ENCODE measurements at regions not wholly inside any gene's neighbourhood (a gene's known extent, or its start where the extent isn't known, plus 50 kb on each side); places are given as distances from the start of the nearest gene placed in this dataset.

DNA sequence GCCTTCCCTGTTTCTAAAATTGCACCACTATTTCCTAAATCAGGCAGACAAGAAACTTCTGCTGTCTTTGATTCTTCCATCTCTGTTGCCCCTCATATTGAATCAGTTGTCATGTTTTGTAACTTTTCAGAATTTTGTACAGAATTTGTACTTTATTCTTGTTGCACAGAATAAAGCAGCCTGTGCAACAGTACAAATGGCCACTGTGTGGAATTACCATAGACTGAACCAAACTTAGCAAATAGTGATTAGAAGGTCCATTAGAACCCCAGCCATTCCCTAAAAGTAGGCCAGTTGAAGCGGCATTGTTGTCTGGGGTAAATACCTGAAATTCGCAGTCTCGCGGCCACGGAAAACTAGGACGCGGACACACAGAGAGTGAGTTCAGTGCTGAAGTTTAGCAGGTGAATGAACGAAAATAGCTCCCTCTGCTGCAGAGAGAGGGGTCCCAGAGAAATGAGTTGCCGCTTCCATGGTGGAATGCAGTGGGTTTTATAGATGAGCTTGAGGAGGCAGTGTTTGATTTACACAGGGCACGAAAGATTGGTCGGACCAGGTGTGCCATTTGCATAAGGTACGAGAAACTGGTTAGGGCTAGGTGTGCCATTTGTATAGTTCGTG lies 71.8 kb downstream of the C4orf33 start:
- no peak for DNase-seq (ENCODE audit: low read depth in 3 of 3)

DNA sequence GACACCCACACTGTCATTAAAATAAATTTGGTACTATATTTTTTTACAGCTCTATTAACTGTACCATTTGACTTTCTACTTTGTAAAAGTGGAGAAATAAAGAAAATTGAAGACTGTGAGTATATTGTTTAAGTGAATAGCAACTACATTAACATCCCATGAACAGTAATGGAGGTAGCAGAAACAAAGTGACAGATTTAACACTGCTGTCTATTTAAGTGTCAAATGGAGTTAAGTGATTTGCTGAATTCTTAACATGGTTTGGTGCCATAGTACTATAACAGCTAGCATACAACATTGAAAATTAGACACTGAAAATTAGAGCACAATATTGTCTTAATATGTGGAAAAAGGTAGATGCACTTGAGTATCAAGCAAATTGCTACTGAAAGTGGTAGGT lies 76.2 kb downstream of the C4orf33 start:
- DNase-seq (ENCODE audit: low read depth in 3 of 3): no peak

DNA sequence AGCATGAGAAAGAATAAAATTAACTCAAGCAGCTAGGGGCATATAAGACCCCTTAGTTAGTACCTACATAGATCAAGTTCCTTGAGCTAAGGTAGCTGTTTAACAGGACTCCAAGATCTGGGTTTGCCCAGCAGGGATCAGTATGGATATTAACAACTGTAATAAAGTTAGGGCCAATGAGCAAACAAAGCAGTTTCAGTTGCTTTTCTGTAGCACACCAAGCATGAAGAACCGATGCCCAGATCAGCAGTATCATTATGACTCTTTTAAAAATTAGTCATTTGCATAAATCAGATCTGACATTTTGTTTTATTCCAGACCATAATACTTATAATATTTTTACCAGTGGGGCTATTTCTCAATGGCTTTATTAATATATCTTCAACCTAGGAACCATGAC lies 80.9 kb downstream of the C4orf33 start:
- DNase-seq (ENCODE audit: low read depth in 3 of 3): no peak

DNA sequence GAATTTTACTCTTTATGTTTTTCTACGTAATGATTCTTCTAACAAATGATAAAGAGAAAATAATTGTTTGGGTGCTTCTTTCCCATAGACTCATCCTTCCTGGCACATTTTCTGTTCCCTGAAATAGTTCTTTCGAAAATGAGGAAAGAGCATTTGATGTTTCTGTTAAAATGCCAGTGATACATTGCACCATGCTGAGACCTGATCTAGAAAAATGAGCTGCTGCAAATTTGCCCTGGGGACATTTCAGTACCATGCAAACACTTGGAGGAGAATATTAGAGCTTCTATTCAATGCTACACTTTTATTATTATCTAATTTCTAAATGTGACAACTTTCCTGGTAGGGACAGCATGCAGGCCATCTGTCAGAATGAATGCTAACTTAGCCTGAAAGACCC lies 83.3 kb downstream of the C4orf33 start:
- DNase-seq (ENCODE audit: low read depth in 3 of 3): no peak

DNA sequence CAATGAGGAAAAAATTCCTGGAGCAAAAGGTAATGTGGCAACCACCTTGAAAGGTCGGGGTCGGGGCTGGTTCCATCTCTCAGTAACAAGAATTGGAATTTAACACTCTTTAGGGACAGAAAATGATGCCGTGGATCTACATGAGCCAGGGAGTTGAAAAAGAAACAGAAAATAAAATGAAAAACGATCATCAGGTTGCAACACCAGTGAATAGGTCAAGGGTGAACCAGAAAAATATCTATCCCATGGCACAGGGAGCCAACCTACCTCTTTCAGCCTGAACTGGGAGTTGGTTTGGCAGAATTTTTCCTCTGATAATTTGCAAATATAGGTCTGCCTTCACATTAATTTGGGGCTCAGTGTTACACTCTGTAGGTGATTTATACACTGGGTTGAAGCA lies 93.7 kb downstream of the C4orf33 start:
- DNase-seq (ENCODE audit: low read depth in 3 of 3): no peak

DNA sequence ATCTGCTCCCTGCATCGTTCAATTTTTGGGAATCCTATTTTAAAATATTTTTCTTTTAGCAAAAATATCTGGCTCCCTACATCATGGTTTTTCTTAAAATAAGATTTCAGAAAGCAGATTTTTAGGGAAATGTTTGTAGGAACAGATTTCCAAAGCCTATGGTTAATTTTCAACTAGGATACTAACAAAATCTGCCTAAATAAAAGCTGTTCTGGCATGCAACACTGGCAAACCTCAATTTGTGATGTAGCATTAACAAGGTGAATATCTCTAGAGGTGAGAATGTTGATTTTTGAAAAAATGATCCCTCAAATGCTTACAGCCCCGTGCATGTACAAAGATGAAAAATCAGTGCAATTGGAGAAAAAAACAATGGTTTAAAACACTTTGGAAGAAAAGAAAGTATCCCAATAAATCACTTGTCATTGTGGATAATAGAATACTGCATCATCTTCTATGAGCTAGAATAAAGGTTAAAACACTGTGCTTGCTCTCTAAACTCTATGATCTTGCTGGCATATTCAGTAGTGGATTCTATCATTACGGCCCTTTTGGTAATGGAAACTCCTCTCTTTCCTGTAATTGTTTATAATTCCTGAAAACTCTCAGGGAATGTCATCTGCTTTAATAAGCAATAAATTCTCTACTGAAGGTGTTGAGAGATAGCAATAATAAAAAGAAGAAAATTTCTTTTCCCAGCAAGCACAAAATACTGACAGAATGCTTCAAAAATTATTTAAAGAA lies 97.6 kb downstream of the C4orf33 start:
- no peak for DNase-seq (ENCODE audit: low read depth in 3 of 3)

DNA sequence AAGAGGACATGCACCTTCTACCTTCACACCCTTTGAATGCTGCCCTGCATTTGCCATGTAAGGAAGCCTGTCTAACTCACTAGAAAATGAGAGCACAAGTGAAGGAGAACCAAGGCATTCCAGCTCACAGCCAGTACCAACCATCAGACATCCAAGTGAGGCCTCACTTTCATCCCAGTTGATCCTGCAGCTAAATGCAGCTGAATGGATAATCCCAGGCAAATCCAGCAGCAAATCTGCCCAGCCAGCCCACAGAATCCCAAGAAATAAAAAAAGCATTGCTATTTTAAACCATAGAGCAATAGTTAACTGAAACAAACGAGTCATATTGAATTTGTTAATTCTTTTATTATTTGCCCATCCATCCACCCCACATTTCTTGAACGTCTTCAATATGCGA lies 112.5 kb downstream of the C4orf33 start:
- DNase-seq (ENCODE audit: low read depth in 3 of 3): no peak

DNA sequence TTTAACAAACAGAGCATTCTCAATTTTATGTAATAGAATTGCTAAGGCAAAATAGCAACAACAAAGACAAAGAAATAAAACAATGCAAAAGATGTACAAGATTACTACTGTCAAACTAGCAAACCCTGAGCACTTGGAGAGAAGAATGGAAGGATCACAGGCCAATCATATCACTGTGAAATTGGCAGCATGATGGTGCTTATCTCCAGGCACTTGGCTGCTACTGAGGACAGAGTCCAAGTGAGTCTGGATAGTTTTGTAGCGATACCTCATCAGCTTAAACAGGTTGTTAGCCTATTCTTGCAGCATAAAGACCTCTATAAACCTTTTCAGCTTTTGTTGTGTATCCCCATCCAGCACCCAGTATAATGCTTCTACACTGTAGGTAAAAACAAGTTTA lies 117.7 kb downstream of the C4orf33 start:
- no peak for DNase-seq (ENCODE audit: low read depth in 3 of 3)

DNA sequence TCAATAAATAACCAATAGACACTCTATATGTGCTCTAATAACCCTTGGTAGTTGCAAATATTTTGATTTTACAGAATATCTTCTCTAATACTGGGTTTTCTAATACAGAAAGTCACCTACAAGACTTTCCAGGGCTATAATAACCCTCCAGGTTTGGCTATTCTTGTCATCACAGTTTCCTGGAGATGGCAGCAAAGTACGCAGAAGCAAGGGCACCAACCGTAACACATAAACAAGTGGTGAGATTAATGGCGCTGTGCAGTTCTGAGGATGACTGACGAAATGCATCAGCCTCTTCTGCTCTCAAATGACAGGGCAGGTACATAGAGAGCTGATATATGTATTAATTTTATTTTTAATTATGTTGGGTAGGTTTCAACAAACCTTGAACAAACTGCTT lies 122.4 kb downstream of the C4orf33 start:
- no peak for DNase-seq (ENCODE audit: low read depth in 3 of 3)

DNA sequence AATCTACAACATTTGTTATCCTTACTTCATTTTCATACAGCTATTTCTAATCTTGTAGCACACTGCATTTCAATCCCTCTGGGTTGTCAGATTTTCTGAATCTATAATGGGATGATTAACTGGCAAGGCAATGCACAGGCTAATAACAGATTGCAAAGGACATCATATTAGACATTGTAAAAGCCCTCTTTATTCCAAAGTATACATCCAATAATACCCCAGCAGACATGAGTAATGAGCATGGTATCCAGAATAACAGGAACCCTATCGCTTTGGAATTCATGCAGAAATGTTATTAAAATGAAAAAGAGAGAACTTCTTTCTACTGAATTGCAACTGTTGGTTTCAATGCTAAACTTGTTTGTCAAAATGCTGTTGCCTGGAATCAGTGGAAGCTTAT lies 122.9 kb downstream of the C4orf33 start:
- DNase-seq (ENCODE audit: low read depth in 3 of 3): no peak

DNA sequence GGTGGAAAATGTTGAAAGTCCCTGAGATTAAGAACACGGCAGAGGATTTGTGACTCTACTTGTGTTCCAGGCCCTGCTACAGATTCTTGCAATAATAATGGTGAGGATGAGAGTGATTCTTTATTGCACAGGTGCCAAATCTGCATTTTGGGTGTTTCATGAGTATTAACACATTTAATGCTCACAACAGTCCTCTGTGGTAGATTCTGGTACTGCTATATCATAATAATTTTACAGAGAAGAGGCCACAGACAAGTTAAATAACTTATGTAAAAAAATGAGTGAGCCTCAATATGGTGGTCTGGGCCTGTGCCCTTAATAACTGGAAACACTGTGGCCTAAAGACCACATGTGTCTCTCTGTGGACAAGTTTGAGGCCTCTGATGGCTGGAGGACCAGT lies 124.3 kb downstream of the C4orf33 start:
- no peak for DNase-seq (ENCODE audit: low read depth in 3 of 3)

DNA sequence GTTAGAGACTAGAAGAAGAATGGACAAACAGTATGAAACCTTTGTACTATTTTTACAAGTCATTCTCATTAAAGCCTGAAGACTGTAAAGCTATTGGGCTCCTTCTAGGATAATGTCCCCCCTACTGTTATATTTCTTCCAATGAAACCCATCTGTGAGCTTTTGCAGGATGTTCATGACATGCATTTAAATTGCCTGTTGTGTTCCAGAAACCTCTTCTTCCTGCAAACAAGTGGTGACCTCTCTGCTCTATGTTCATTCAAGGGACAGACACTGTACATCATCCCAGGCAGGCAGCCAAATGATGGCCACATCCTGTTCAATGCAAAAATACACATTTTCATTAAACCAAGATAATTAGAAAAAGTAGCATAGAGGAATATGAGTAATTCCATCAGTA lies 128.0 kb downstream of the C4orf33 start:
- no peak for DNase-seq (ENCODE audit: low read depth in 3 of 3)

DNA sequence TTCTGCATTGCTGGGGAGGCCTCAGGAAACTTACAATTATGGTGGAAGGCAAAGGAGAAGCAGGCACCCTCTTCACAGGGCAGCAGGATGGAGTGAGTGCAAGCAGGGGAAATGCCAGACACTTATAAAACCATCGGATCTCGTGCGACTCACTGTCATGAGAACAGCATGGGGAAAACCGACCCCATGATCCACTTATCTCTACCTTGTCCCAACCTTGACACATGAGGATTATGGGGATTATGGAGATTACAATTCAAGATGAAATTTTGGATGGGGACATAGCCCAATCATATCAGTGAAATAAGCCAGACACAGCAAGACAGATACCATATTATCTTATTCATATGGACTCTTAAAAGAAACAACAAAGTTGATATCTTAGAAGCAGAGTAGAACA lies 134.9 kb downstream of the C4orf33 start:
- DNase-seq (ENCODE audit: low read depth in 3 of 3): no peak

DNA sequence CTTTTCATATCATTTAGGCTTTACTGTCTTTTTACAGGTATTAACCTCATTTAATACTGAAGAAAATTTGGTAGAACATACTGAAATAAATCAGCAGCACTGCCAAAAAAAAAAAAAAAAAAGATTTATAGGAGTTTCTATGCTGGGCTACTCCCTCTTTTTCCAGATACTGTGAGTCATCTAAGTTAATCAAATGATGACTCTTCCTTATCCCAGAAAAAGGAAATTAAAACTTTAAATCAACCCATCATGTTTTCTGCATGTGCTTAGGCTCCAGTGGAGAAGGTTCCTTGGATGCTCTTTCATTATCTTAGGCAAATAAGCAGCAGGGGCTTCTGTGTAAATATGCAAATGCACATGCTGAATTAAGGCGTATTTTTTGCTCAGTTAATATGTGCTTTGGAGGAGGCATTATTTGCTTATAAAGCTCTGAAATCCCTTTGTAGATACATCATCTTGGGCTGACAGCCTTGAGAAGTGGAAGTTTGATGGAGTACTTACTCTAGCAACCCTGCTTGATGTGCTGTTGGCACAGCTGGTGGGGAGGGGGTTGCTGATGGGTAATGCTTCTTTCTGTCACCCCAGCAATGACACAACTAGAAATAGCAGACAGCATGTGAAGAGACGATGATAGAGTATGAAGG lies 136.1 kb downstream of the C4orf33 start:
- no peak for DNase-seq (ENCODE audit: low read depth in 3 of 3)

DNA sequence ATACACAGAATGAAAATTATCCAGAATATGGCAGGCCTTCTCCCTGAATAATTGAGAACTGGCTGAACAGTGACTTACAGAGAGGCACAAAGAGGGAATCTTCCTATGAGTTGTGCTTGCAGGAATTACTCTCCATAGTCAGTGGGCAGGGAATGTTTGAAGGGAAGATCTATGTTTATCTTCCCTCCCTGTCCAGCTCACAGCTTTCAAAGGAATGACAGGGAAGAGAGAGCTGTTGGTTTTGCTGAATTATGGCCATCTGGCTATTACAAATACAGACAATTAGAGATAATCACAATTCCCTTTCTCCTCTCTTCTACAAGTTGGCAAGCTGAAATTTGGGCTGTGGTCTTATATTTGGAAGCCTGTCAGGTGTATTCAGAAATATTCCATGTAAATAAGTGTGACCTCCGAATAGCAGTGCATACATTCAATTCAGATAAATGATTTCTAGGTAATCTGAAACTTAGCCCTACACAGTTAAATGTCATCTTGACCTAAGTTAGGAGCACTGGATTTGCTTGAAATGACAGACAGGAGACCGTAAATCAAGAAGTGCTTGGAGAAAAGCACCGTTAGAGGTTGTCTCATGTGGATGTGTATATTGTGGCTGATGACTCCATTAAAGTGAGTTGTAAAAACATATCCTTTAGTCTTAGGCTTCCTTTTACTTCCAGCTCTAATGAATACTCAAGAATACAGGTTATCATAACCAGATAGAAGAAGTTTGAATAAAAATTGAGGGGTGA lies 136.8 kb downstream of the C4orf33 start:
- no peak for DNase-seq (ENCODE audit: low read depth in 3 of 3)

DNA sequence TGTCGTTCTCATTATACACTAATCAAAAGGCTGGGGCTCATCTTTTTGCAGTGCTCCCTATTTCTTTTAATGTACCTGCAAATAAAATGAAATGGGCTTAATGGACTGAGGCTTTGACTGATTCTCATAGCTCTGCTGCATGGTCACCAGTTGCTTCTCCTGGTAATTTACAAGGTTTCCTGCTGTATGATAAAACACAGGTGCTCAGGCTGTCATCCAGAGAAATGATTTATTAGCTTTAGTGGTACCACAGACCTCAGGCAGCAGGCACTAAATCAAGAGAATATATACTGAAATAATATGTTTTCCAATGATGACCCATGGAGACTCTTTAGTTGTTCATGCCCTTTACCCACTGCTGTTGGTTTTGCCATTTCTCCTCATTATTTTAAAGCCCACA lies 137.7 kb downstream of the C4orf33 start:
- no peak for DNase-seq (ENCODE audit: low read depth in 3 of 3)

DNA sequence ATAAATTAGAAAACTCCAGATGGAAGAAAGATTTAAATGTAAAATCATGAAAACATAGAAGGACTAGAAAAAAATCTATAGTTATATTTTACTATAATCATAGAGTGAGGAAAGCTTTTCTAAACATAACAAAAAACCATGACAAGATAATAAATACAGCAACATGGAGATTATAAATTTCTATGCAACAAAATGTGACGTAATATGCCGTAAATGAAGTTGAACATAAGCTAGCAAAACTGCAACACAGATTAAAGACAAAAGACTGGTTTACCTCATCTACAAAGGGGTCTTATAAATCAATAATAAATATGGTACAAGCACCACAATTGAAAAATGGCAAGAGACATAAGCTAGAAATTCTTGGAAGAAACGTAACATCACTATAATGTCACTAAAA lies 140.4 kb downstream of the C4orf33 start:
- no peak for DNase-seq (ENCODE audit: low read depth in 3 of 3)

DNA sequence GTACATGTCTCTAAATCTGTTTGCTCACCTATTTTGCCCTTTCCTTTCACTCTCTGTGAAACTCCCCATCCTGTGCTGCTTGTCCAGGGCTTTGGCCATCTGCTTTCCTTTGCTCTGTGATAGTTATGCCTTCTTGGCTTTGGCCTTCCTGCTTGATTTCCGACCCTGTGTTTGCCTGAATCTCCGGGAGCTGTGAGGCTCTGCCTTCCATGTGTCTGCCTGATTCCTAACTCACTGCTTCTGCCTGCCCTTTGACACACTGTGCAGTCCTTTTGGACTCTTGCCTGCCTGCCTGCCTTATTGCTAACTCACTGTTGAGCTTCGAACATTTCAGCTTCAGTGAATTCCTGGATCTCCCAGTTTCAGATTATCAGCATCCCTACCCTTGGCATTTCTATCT lies 143.1 kb downstream of the C4orf33 start:
- DNase-seq (ENCODE audit: low read depth in 3 of 3): no peak

DNA sequence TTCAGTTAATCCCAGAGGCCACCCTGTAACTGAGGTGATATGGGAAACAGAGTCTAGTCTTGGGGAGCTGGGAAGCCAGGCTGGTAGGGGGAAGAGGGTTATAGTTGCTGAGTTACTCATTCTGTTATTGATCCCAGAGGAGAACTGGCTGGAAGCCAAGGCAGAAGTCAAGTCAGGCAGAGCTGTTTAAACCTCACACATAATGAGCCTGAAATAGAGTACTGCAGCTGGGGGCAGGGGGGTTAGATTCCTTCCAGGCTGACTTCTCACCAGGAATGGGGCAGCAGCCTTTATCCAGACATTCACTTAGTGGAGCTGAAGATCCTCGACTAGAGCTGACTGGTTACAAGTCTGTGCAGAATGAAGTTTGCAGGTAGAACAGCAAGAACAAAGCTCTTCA lies 144.9 kb downstream of the C4orf33 start:
- DNase-seq (ENCODE audit: low read depth in 3 of 3): no peak

DNA sequence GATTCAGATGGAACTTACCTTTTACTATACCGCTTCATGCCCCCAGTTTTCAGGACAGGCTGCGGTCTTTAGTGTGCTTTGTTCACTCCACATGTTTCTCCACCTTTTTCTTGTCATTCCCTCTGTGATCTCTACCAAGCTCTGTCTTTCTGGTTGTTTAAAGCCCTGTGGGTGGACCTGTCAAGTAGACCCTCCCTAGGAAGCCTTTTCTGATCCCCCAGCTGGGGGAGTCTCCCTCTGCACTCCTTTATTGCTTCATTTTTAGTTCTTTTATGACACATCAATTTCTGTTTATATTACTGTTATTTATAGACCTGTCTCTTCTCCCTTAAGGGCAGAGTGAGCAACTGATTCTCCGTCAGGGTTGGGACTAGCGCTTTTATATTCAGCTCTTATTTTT lies 150.2 kb downstream of the C4orf33 start:
- no peak for DNase-seq (ENCODE audit: low read depth in 3 of 3)

DNA sequence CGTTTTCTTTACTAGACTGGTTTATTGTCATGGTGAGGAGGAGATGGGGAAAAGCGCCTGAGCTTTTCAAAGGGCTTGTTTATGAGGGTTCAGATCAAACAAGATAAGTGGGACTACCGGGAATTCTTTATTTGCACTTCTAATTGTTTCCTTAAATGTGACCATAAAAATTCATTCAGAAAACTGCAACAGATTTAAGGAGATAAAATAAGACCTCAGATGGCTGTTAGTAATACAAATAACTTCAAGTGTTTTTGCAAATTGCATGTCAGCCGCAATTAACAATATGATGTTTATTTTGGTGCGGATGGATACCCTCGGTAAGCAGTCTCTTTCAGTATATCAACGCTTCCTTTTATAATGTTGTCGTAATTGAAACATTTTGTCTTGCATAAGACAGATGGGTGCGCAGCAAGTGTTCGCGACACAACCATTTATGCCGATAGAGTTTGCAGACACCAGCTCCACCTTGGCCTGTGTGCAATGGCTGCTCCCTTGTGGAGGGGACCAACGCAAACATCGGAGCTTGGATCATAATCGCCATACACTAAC lies 151.0 kb downstream of the C4orf33 start:
- DNase-seq (ENCODE audit: low read depth in 3 of 3): no peak

DNA sequence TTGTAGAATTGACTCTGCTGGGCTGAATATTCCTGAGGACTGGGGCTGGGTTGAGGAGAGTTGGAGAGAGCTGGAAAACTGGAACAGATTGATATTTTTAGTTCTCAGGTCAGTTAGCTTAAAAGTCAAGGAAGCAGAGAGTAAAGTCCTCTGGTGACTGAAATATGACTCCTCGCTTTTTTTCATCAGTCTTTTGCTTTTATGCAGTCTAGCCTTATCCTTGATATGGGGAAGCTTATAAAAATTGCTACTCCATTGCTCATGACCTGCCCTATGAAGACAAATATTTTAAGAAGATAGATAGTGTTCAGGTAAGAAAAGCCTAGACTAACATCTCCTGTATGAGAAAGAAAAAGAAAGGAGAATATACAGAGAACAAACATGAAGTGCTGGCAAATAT lies 152.7 kb downstream of the C4orf33 start:
- no peak for DNase-seq (ENCODE audit: low read depth in 3 of 3)
